ENCODE measurements at regions not wholly inside any gene's neighbourhood (a gene's known extent, or its start where the extent isn't known, plus 50 kb on each side); places are given as distances from the start of the nearest gene placed in this dataset.

GRCh38 chr18:73942081-73942625 is 205.5 kb downstream of the FBXO15 start:
- TF ChIP-seq, protein P1, sequence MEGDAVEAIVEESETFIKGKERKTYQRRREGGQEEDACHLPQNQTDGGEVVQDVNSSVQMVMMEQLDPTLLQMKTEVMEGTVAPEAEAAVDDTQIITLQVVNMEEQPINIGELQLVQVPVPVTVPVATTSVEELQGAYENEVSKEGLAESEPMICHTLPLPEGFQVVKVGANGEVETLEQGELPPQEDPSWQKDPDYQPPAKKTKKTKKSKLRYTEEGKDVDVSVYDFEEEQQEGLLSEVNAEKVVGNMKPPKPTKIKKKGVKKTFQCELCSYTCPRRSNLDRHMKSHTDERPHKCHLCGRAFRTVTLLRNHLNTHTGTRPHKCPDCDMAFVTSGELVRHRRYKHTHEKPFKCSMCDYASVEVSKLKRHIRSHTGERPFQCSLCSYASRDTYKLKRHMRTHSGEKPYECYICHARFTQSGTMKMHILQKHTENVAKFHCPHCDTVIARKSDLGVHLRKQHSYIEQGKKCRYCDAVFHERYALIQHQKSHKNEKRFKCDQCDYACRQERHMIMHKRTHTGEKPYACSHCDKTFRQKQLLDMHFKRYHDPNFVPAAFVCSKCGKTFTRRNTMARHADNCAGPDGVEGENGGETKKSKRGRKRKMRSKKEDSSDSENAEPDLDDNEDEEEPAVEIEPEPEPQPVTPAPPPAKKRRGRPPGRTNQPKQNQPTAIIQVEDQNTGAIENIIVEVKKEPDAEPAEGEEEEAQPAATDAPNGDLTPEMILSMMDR (IDR thresholded peaks at IDR 0.05; ENCODE audit: low read depth, low read length), result no peak
- TF ChIP-seq EZH2phosphoT487 (IDR thresholded peaks at IDR 0.05; ENCODE audit: low read depth), result no peak

Data from OCI-LY3 (cell line).